GM18505 (cell line): ENCODE measurements at regions not wholly inside any gene's neighbourhood (a gene's known extent, or its start where the extent isn't known, plus 50 kb on each side); places are given as distances from the start of the nearest gene placed in this dataset.

Experiments used
- ATAC-seq: cut with Tn5 transposase; IDR thresholded peaks from one replicate; pipeline ENCODE4 v1.9.1; 2021; ENCODE audit not compliant: unreplicated experiment
- POLR2A ChIP-seq: IDR thresholded peaks from 4 replicates; pipeline ENCODE4 v1.6.1; 2011; ENCODE audit warnings: borderline replicate concordance; ENCODE audit not compliant: insufficient read depth, insufficient read length; ENCODE audit errors: extremely low read depth

DNA sequence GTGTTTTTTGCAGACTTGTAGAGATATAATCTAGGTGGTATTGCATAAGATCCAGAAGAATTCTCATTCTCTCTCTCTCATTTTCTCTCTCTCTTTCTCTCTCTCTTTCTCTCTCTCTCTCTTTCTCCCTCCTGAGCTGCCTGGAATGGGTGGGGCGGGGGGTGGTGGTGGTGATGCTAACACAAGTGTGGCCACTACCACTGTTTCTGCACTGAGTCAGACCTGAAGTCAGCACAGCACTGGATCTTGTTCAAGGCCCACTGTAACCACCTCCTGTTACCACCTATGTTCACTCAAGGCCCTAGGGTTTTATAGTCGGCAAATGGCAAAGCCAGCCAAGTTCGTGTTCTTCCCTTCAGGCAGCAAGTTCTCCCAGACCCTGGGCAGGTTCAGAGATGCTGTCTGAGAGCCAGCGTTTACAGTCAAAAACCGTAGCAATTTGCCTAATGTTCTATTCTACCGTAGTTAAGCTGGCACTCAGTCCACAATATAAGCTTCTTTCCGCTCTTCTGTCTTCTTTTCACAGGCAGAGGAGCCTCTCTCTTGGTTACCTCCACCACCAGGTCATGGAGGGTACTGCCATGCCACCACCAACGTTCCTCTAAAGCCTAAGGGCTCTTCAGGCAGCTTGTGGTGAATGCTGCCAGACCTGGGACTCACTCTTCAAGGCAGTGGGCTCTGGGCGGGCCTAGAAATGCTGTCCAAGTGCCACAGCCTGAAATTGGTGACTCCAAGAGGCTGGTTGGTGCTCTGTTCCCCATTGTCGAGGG, 235.7 kb upstream of the PRR16 start:
- ATAC-seq = no peak
- no peak for TF ChIP-seq POLR2A

- no peak for ATAC-seq
- no peak for TF ChIP-seq POLR2A
These were observed 235.1 kb upstream of the PRR16 start for GRCh38 chr5:120229036-120229435.

- no peak for ATAC-seq
These were observed 232.5 kb upstream of the PRR16 start for GRCh38 chr5:120231563-120231962.

GRCh38 chr5:120236360-120236759, 227.7 kb upstream of the PRR16 start:
- TF ChIP-seq POLR2A = no peak
- peak; percentile 69 for ATAC-seq

More at GRCh38 chr5:120231563-120231962, 232.5 kb upstream of the PRR16 start:
- TF ChIP-seq POLR2A = no peak

DNA sequence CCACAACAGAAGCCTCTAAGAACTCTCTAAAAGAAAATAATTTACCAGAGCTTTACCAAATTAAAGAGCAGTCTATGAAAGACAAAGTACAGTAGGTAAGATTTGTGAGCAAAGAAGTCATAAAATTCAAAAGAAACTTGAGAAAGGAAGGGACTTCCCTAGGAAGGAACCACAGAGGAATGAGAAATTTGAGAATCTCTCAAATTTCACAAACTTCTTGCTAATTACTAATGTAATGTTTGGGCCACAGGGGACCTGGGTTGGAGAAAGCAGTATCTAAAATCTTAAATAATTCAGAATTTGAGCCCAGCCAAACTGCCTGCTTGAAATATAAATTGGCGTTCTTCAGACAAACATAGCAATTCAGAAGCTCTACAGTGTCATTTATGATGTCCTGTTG, 225.0 kb upstream of the PRR16 start:
- ATAC-seq = no peak
- no peak for TF ChIP-seq POLR2A

- no peak for TF ChIP-seq POLR2A
- ATAC-seq = no peak
These were observed 223.4 kb upstream of the PRR16 start for GRCh38 chr5:120240706-120241105.

- TF ChIP-seq POLR2A = no peak
- no peak for ATAC-seq
These were observed 222.7 kb upstream of the PRR16 start for GRCh38 chr5:120241400-120241799.

GRCh38 chr5:120251898-120252297, 212.2 kb upstream of the PRR16 start:
- no peak for ATAC-seq
- no peak for TF ChIP-seq POLR2A

DNA sequence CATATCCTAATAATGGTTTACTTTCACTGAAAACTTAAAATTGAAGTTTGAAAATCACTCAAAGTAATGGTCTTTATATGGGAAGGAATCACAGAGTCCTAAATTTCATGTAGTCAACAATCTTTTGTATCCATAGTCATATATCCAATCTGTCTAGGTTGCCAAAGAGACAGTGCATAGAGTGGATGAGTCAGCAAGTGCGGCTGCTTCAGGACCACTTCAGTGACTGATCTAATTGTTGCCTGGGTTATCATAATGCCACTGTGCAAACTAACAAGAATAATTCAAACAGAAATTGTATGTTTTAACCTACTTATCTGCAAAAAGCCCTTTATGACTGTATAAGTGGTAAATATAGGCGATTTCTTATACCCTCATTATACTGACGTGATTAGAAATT, 211.3 kb upstream of the PRR16 start:
- no peak for TF ChIP-seq POLR2A
- ATAC-seq = no peak

- ATAC-seq = no peak
- no peak for TF ChIP-seq POLR2A
These were observed 209.7 kb upstream of the PRR16 start for GRCh38 chr5:120254385-120254784.

DNA sequence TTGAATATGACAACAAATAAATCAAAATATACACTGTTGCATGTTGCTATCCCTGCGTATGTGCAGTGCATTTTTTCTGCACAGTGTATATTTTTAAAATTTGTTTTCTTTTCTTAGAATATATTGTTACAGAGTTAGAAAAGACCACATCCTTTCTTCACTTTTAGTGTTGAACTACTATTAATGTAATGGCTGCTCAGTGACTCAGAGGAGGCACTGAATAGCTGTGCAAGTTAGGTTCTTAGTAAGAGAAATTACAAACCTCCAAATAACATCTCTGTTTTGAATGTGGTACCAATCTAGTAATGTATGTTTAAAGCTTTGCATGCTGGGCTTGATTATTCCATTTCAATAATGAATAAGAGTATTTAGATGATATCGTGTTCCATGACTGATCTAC, 208.9 kb upstream of the PRR16 start:
- no peak for ATAC-seq
- no peak for TF ChIP-seq POLR2A

DNA sequence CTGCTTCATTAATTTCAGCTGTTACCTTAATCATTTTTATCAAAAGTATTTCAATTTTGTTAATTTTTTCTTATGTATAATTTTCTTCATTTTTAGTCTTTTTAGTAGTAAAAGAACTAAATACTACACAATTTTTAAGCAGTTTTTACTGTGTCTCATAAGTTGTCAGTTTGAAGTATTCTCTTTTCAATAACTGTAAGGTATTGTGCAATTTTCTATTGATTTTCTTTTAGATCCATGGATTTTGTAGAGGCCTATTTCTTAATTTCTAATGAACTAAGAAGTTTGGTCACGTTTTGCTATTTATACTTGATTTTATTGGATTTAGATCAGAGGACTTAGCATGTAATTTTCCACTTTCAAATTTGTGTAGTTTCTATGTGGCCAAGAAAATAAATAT, 207.7 kb upstream of the PRR16 start:
- TF ChIP-seq POLR2A = no peak
- no peak for ATAC-seq

DNA sequence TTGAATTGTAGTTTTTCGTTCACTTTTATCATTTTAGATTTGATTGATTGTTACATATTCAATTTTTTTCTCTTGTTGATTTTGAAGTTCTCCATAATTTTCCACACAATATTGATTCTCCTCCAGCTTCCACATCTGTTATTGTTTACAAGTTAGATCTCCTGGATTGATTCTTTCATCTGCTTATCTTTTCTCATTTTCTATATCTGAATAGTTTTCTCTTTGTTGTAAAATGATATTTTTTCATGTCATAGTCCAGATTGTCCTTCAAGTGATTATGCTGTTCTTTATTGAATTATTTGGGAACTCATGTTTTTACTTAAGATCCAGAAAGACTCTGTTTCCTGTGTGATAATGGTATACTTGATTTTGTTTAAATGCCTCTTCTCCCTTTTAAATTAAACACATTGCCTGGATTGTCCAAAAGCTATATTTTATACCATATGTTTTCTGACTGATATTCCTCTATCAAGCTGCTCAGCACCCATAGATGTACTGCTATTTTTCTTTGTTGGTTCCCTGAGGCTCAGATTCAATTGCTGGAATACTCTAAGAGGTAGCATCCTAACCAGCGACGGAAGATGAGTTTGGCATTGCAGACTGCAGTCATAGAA, 206.6 kb upstream of the PRR16 start:
- no peak for TF ChIP-seq POLR2A
- no peak for ATAC-seq

- peak; percentile 73 for ATAC-seq
- TF ChIP-seq POLR2A = no peak
These were observed 206.0 kb upstream of the PRR16 start for GRCh38 chr5:120258123-120258522.
